GM18520 (cell line): ENCODE measurements at regions not wholly inside any gene's neighbourhood (a gene's known extent, or its start where the extent isn't known, plus 50 kb on each side); places are given as distances from the start of the nearest gene placed in this dataset.
"Not testable (repeated sequence)": the region's sequence is repeated elsewhere in the genome, so short reads cannot be mapped to it uniquely, and the experiment has no call there.

Experiments
- ATAC-seq: cut with Tn5 transposase; IDR thresholded peaks from one replicate; pipeline ENCODE4 v1.9.1; 2021; ENCODE audit not compliant: unreplicated experiment

DNA sequence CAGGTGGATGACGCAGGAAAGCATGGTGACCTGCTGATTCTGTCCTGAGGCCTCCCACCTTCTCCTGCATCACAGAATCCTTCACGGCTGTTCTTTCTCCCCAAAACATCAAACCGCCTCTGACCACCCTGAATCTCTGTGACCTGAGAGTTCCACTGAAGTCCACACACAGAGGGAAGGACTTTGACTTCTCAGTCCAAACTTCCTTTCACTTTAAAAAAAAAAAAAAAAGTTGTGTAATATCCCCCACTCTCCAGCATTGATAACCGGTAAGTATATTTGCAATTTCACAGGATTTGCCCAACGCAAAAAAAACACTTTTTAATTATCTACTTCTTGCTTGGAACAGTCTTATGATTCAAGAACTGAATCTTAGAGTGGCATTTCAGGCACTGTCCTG is 259.5 kb upstream of the IRS2 start:
- ATAC-seq = no peak

DNA sequence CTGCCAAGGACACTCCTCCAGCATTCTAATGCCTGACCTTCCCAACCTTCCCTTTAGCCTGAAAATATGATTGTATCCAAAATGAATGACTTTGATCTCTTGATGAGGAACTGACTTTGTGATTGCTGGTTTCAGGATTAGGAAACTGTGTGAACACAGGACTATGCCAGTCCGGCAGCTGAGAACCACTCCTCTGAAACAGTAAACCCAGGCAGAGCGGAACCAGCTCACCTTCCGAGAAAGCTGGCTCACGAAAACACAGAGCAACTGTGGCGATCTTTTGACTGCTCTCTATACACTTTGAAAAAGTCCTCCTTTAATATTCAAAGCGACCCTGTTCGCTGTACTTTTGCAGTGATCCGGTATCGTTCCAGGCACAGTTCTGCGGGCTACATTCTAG is 258.8 kb upstream of the IRS2 start:
- no peak for ATAC-seq

DNA sequence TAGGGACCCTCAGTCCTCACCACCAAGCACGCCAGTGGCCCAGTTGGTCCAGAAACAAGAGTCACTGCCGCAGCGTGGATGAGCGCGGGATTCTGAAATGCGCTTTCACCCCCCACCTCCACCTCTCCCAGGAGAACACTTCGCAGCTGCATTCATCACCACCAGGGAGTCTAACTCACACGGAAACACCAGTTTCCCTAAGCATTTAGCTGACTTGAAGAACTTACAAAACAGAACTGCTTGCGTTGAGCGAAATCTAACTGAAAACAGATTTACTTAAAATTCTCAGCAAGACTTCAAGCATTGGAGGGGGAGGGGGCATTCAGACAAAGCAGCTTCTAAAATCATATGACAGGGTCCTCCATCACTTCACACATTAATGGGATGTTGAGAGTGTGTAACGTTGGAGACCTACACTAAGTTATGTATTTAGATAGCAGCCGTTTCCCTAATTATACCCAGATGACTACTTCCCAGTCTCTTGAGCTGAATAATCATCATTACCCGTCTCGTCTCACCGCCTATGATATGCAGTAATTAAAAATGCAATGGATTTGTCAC is 258.2 kb upstream of the IRS2 start:
- no peak for ATAC-seq

- ATAC-seq = no peak
Measured at GRCh38 chr13:110042253-110042950, 256.0 kb upstream of the IRS2 start.

GRCh38 chr13:110041638-110042037 is 255.3 kb upstream of the IRS2 start:
- not testable (repeated sequence) for ATAC-seq

DNA sequence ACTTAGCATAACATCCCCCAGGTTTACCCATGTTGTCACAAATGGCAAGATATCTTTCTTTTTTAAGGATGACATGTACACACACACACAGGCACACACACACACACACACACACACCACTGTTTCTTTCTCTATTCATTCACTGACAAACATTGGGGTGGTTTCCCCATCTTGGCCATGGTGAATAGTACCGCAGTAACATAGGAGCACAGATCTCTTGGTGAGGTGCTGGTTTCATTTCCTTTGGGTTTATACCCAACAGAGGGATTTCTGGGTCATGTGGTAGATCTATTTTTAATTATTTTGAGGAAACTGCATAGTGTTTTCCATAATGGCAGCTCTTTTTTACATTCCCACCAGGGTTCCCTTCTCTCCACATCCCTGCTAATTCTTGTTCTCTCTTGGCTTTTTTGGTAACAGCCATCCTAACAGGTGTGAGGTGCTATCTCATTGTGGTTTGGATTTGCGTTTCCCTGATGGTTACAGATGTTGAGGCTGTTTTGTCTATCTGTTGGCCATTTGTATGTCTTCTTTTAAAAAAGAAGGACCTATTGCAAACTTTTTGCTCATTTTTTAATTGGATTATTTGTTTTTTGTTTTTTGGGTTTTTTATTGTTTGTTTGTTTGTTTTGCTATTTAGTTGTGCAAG is 251.7 kb upstream of the IRS2 start:
- no peak for ATAC-seq

- ATAC-seq = no peak
Measured at GRCh38 chr13:110036060-110036459, 249.7 kb upstream of the IRS2 start.

DNA sequence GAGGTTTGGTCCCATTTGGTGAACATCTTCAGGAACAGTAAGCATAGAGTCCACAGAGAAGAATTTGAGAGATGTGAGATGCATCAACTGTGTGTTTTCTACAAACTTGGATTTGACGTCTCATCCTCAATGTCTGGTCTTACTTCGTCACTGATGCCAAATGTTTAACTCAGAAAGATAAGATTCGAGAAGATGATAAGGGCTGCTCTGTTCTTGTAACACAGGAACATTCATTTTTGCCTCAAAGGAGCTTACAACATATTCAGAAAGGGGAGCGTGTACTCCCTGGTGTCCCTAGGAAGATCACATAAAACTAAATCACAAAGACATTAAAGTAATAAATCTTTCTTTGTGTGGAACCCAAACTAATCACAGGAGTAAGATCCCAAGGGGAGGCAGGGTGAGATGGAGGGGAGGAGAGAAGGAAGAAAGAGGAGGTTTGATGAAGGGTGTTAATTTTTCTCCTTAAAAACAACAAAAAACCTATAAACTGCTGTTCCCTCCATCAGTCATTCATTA is 247.7 kb upstream of the IRS2 start:
- no peak for ATAC-seq

GRCh38 chr13:110032969-110033368 is 246.6 kb upstream of the IRS2 start:
- ATAC-seq = no peak

GRCh38 chr13:110030394-110030928 is 244.1 kb upstream of the IRS2 start:
- no peak for ATAC-seq

DNA sequence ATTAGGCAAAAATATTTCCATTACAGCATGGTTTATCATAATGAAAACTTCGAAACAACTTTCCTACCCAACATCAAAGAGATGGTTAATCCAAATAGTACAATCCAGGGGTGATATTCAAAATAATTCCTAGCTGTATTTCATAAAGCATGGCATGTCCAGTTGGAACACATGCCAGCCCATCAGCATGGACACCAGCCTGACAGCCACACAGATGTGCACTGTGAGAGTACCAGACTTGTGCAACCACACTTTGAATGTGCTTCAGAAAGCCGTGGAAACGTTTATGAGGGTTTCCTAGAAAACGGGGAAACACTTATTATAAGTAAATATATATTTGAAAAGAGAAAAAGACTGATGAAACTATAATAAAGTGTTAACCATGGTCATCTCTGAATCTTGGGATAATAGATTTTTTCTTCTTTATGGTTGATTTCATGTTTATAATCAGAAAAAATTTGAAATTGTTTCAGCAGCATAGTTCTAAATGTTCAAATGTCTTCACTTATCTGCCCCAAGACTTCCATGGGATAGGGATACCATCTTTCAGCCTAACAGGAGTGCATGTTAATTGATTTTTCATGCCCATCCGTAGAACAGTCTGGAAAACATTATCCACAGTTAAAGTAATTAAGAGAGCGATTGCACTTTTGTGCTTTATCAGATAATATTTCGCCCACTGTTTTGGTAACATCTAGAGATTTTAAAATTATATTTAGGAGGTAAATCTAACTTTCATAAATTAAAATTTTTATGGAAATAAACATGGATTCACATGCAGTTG is 242.6 kb upstream of the IRS2 start:
- ATAC-seq = no peak

- no peak for ATAC-seq
Measured at GRCh38 chr13:110028311-110028710, 241.9 kb upstream of the IRS2 start.

- no peak for ATAC-seq
Measured at GRCh38 chr13:110027470-110028240, 241.3 kb upstream of the IRS2 start.

- no peak for ATAC-seq
Measured at GRCh38 chr13:110024645-110024980, 238.2 kb upstream of the IRS2 start.

DNA sequence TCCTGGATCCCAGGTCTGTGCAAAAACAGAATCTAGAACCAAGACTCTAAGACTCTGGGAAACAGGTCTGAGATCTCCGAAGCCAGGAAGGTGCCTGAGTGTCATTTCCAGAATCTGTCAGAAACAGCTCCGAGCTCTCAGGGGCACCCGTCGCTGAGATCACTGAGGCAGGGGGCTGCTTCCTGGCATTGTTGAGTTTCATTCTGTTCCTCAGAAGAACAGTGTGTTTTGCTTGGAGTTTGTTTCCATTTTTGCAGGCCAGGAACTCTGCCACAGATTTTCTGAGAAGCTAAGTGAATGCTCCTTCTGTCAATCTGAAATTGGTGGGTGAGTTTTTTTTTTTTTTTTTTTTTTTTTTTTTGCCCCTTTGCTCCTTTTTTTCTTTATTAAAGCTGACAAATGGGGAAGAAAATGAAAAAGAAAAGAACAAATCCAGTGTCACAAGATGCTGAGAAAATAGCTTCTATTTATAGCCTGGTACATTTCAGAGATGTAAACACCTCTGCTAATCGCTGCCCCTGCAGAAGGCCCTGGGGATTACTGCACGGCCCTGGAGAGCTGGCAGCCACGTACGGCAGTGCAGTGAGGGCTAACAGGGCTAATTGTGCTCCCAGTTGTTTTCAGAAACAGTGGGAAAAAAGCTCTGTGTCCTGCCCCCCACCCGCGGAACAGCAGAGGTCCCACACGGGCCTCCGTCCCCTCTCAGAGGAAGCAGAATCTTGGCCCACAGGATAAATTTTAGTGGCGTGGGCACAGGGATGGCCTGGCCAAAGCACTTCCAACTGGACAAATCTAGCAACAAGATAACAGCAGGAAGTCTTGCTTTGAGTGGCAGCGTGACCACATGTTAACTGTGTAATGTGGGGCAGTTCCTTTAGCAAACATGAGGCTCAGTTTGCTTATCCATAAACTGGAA is 237.6 kb upstream of the IRS2 start:
- no peak for ATAC-seq

DNA sequence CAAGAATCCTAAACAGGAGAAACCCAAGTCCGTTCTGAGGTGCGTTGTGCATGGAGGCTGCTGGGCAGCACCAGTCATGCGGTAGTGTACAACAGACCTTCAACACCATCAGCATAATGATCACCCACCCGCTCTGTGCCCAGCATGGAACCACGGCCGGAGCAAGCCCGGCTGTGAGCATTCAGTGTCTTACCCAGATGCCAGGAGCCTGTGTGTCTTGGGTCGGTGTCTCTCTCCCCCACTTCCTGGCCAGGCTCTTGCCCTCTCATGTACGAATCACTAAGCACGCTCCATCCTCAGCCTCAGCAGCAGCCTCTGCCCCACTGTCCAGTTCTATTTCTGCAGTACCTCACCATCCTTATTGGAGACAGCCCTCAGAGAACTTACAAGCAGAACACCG is 231.6 kb upstream of the IRS2 start:
- ATAC-seq = no peak

GRCh38 chr13:110017379-110017778 is 231.0 kb upstream of the IRS2 start:
- ATAC-seq = no peak

GRCh38 chr13:110015253-110015652 is 228.9 kb upstream of the IRS2 start:
- ATAC-seq = no peak

DNA sequence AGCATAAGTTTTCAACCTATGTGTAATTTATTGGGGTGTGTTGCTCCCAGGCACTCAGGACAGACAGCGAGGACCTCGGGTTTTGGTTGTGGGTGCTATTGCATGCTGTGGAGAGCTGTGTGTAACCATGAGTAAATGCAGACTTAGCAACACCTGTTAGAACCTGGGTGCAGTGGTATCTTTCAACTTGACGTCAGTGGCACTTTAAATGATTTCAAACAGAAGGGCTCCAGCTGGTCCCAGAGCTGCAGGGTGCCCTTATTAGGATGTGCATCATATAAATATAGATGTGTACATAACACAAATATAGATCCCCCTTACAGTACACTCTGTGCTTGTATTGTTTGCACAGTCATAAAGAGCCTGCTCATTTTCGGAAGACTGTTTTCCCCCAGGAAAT is 228.3 kb upstream of the IRS2 start:
- no peak for ATAC-seq
